HepG2 (cell line): ENCODE measurements at regions not wholly inside any gene's neighbourhood (a gene's known extent, or its start where the extent isn't known, plus 50 kb on each side); places are given as distances from the start of the nearest gene placed in this dataset.

Source experiments
- ATAC-seq: fragments of 200-7000 bp; cut with Tn5 transposase; 3 replicates; pipeline ENCODE4 v1.9.1; 2020; ENCODE audit warnings: mild to moderate bottlenecking, moderate library complexity
- BruUV-seq: library from RNA; stranded (reverse); fragments of 400-500 nt; replicated peaks from 2 replicates; lab custom pipeline; 2021; lab: Mats Ljungman, UMichigan
- CTCF ChIA-PET: fragments of 300-600 bp; formaldehyde crosslinking; extraction: SDS; loops from one replicate; lab custom pipeline; 2021; ENCODE audit warnings: low total read pairs, inconsistent platforms, low intra/inter-chr PET ratio; lab: Yijun Ruan, JAX
- POLR2A ChIA-PET: fragments of 350-600 bp; sonication (Branson Sonifier 250); formaldehyde crosslinking; loops from one replicate; lab custom pipeline; 2020; ENCODE audit warnings: antibody characterized with exemption, inconsistent platforms; lab: Yijun Ruan, JAX
- DNase-seq: peaks from one replicate; pipeline ENCODE4 v3.0.0-alpha.2; 2015; ENCODE audit warnings: low spot score
- FAIRE-seq: peaks from 3 replicates; lab custom pipeline; 2011; peaks lifted over from hg19 to GRCh38; lab: Jason Lieb, UNC
- H2AFZ ChIP-seq: one replicate; pipeline ENCODE4 v1.6.1; 2011; ENCODE audit warnings: low read length, inconsistent platforms
- H3K27ac ChIP-seq: fragments of 300-600 bp; 3 replicates; pipeline ENCODE4 v1.8.0; 2011; ENCODE audit warnings: mixed run types, mild to moderate bottlenecking, mixed read lengths, low read length, inconsistent platforms; ENCODE audit not compliant: insufficient read depth; ENCODE audit errors: extremely low read length
- H3K27me3 ChIP-seq, 2 experiments: fragments of 200-600 bp in 1 of 2; 2 replicates in 1 of 2; 3 replicates in 1 of 2; pipeline versions ENCODE4 v1.6.0 to v1.8.0; 2011; ENCODE audit warnings: low read length in 2 of 2, mild to moderate bottlenecking in 2 of 2, moderate library complexity in 2 of 2, inconsistent platforms in 1 of 2; ENCODE audit not compliant: insufficient read depth in 2 of 2, control insufficient read depth in 1 of 2
- H3K36me3 ChIP-seq, 2 experiments: fragments of 200-600 bp in 1 of 2; replicated peaks in 1 of 2; 2 replicates in 1 of 2; 3 replicates in 1 of 2; pipeline versions ENCODE4 v1.5.1 to v1.8.0; 2011; ENCODE audit warnings: low read length in 2 of 2, inconsistent platforms in 1 of 2; ENCODE audit not compliant: insufficient read depth in 2 of 2, control insufficient read depth in 1 of 2
- H3K4me1 ChIP-seq: 2 replicates; pipeline ENCODE4 v1.5.1; 2012; ENCODE audit warnings: low read length, inconsistent platforms; ENCODE audit not compliant: insufficient read depth
- H3K4me2 ChIP-seq: 2 replicates; pipeline ENCODE4 v1.6.0; 2011; ENCODE audit warnings: low read depth, low read length, inconsistent platforms
- H3K4me3 ChIP-seq, 3 experiments: fragments of 200-600 bp in 1 of 3; sonication (generic), shearing (Covaris generic) in 1 of 3; replicated peaks in 1 of 3; 2 replicates each; pipeline ENCODE4 v1.5.1; 2011 to 2016; ENCODE audit warnings: low read length in 3 of 3, inconsistent platforms in 2 of 3, low read depth in 2 of 3, mild to moderate bottlenecking in 2 of 3, control low read depth in 1 of 3, mixed read lengths in 1 of 3; ENCODE audit not compliant: insufficient read depth in 1 of 3
- H3K79me2 ChIP-seq: one replicate; pipeline ENCODE4 v1.6.1; 2011; ENCODE audit warnings: low read length, inconsistent platforms; ENCODE audit not compliant: insufficient read depth
- H3K9ac ChIP-seq: 2 replicates; pipeline ENCODE4 v1.6.0; 2011; ENCODE audit warnings: mild to moderate bottlenecking, low read depth, low read length, inconsistent platforms; ENCODE audit not compliant: insufficient read depth
- H3K9me3 ChIP-seq: 2 replicates; pipeline ENCODE4 v1.5.1; 2012; ENCODE audit warnings: mild to moderate bottlenecking, low read length
- H4K20me1 ChIP-seq: 2 replicates; pipeline ENCODE4 v1.6.0; 2011; ENCODE audit warnings: inconsistent platforms, mild to moderate bottlenecking, low read length, moderate library complexity; ENCODE audit not compliant: insufficient read depth
- POLR2AphosphoS5 ChIP-seq: IDR thresholded peaks from 2 replicates; pipeline ENCODE4 v1.6.1; 2012; ENCODE audit warnings: low read depth, low read length
- RARA ChIP-seq: IDR thresholded peaks from 2 replicates; pipeline ENCODE4 v1.6.1; 2016; ENCODE audit warnings: missing genetic modification reagents, missing compliant biosample characterization
- TARDBP ChIP-seq: sonication (generic); formaldehyde crosslinking; IDR thresholded peaks from 2 replicates; pipeline ENCODE4 v1.8.0; 2022; ENCODE audit warnings: mild to moderate bottlenecking, missing genetic modification reagents
- WIZ ChIP-seq: sonication (generic); formaldehyde crosslinking; IDR thresholded peaks from 2 replicates; pipeline ENCODE4 v1.5.1; 2020; ENCODE audit warnings: mild to moderate bottlenecking, missing genetic modification reagents
- ZC3H13 ChIP-seq: sonication (generic); formaldehyde crosslinking; IDR thresholded peaks from 2 replicates; pipeline ENCODE4 v1.8.1; 2023; ENCODE audit warnings: mild to moderate bottlenecking, missing genetic modification reagents, moderate library complexity
- ZFP41 ChIP-seq: sonication (generic); formaldehyde crosslinking; IDR thresholded peaks from 2 replicates; pipeline ENCODE4 v1.4.0; 2020; ENCODE audit warnings: mild to moderate bottlenecking, missing genetic modification reagents, borderline replicate concordance
- ZKSCAN1 ChIP-seq: fragments of 150-350 bp; IDR thresholded peaks from 2 replicates; pipeline ENCODE4 v1.6.1; 2014; ENCODE audit warnings: low read length
- ZNF136 ChIP-seq: sonication (generic); formaldehyde crosslinking; IDR thresholded peaks from 2 replicates; pipeline ENCODE4 v1.8.1; 2022; ENCODE audit warnings: low read depth, mild to moderate bottlenecking, moderate library complexity, missing genetic modification reagents
- ZNF235 ChIP-seq: sonication (generic); formaldehyde crosslinking; IDR thresholded peaks from 2 replicates; pipeline ENCODE4 v1.8.1; 2023; ENCODE audit warnings: mild to moderate bottlenecking, missing genetic modification reagents, borderline replicate concordance
- ZNF550 ChIP-seq: sonication (generic); formaldehyde crosslinking; IDR thresholded peaks from 2 replicates; pipeline ENCODE4 v1.4.0; 2020; ENCODE audit warnings: mild to moderate bottlenecking, missing genetic modification reagents, borderline replicate concordance
- ZNF605 ChIP-seq: sonication (generic); formaldehyde crosslinking; IDR thresholded peaks from 2 replicates; pipeline ENCODE4 v1.8.0; 2022; ENCODE audit warnings: mild to moderate bottlenecking, missing genetic modification reagents
- ZNF687 ChIP-seq: sonication (generic); formaldehyde crosslinking; IDR thresholded peaks from 2 replicates; pipeline ENCODE4 v1.5.1; 2020; ENCODE audit warnings: mild to moderate bottlenecking, missing genetic modification reagents, moderate library complexity
- ZNF704 ChIP-seq: sonication (generic); formaldehyde crosslinking; IDR thresholded peaks from 2 replicates; pipeline ENCODE4 v1.8.1; 2023; ENCODE audit warnings: mild to moderate bottlenecking, inconsistent platforms, moderate library complexity, missing genetic modification reagents, borderline replicate concordance
- ZNF713 ChIP-seq: sonication (generic); formaldehyde crosslinking; IDR thresholded peaks from 2 replicates; pipeline ENCODE4 v1.4.0; 2020; ENCODE audit warnings: mild to moderate bottlenecking, missing genetic modification reagents
- ZNF792 ChIP-seq: IDR thresholded peaks from 2 replicates; pipeline ENCODE4 v1.6.1; 2016
- ZSCAN21 ChIP-seq: sonication (generic); formaldehyde crosslinking; IDR thresholded peaks from 2 replicates; pipeline ENCODE4 v1.8.0; 2022; ENCODE audit warnings: mild to moderate bottlenecking, missing genetic modification reagents, moderate library complexity, borderline replicate concordance
- WGBS: methylation state at CpG from one replicate; pipeline ENCODE4 v1.1.6; 2017; ENCODE audit warnings: low lambda C conversion rate; 5-methylcytosine and 5-hydroxymethylcytosine counted together
- in situ Hi-C: cut with HindIII; loops from 2 replicates; pipeline ENCODE4 v1.10.0; 2017; ENCODE audit warnings: low pct_unique_long_range_greater_than_20kb; ENCODE audit not compliant: extremely low pct_ligation_motif_present
- intact Hi-C: fragments of 100-400 bp; cut with micrococcal nuclease; formaldehyde crosslinking; loops from one replicate; pipeline ENCODE4 v1.10.0; 2022; ENCODE audit not compliant: unreplicated experiment

- no peaks in the 10 kb centered on the region for H3K27me3 ChIP-seq
Observed at GRCh38 chr5:163373436-163374084, 63.8 kb upstream of the CCNG1 start.

GRCh38 chr5:163377982-163378381 is 59.4 kb upstream of the CCNG1 start:
- H3K27me3 ChIP-seq: no peaks in the 10 kb centered on the region
- CTCF ChIA-PET: no interaction called here
- ATAC-seq (no peak), FAIRE-seq (no peak), DNase-seq (no peak)
- in situ Hi-C loops (no loop called here), intact Hi-C loops (no loop called here)
- no peaks in the 10 kb centered on the region for H3K79me2 ChIP-seq
- POLR2A ChIA-PET: no interaction called here
- H2AFZ ChIP-seq: no peak overlapping the region
- no peaks in the 10 kb centered on the region for H3K36me3 ChIP-seq
- no peak overlapping the region for H3K27ac ChIP-seq
- H3K9me3 ChIP-seq: no peaks in the 10 kb centered on the region
- no peak overlapping the region for H3K4me2 ChIP-seq
- BruUV-seq: no TSS peak
- peaks cover 19% of the 10 kb centered on the region for H3K4me1 ChIP-seq
- no peak overlapping the region for H3K9ac ChIP-seq
- H4K20me1 ChIP-seq: no peaks in the 10 kb centered on the region
- WGBS: 72% methylated on average over 6 of the region's 6 CpGs
- H3K4me3 ChIP-seq: no peak overlapping the region
- TF ChIP-seq ZFP41 (no peak), ZNF235 (no peak), ZNF792 (CRISPR knock-in tag) (no peak), ZNF550 (CRISPR knock-in tag) (no peak), ZNF605 (CRISPR knock-in tag) (no peak), ZC3H13 (no peak), ZNF713 (CRISPR knock-in tag) (no peak), RARA (CRISPR knock-in tag) (no peak), ZNF687 (CRISPR knock-in tag) (no peak), WIZ (CRISPR knock-in tag) (no peak)

More at GRCh38 chr5:163373436-163374084, 63.8 kb upstream of the CCNG1 start:
- DNase-seq: no peak
- H2AFZ ChIP-seq: no peak overlapping the region
- no peaks in the 10 kb centered on the region for H3K36me3 ChIP-seq
- 3% methylated on average over 2 of the region's 2 CpGs for WGBS
- no peak overlapping the region for H3K9ac ChIP-seq
- CTCF ChIA-PET: no interaction called here
- in situ Hi-C loops (no loop called here), intact Hi-C loops (no loop called here)
- H3K27ac ChIP-seq: no peak overlapping the region
- H3K4me2 ChIP-seq: no peak overlapping the region
- H3K9me3 ChIP-seq: no peaks in the 10 kb centered on the region
- TF ChIP-seq ZNF136 (no peak), WIZ (CRISPR knock-in tag) (no peak), ZKSCAN1 (no peak), ZNF704 (CRISPR knock-in tag) (no peak), TARDBP (CRISPR knock-in tag) (no peak), POLR2AphosphoS5 (no peak), ZSCAN21 (no peak)
- no peak for FAIRE-seq
- H3K79me2 ChIP-seq: no peaks in the 10 kb centered on the region
- peaks cover 10% of the 10 kb centered on the region for H3K4me1 ChIP-seq
- H3K4me3 ChIP-seq: no peak overlapping the region
- POLR2A ChIA-PET: no interaction called here
- H4K20me1 ChIP-seq: no peaks in the 10 kb centered on the region
- ATAC-seq: no peak
- BruUV-seq: no TSS peak
